H7 (cell line): ENCODE measurements at regions not wholly inside any gene's neighbourhood (a gene's known extent, or its start where the extent isn't known, plus 50 kb on each side); places are given as distances from the start of the nearest gene placed in this dataset.
"Not testable (repeated sequence)": the region's sequence is repeated elsewhere in the genome, so short reads cannot be mapped to it uniquely, and the experiment has no call there.

ENCODE experiments used
- DNase-seq: peaks from one replicate; pipeline ENCODE4 v3.0.0; 2012
- H3K27me3 ChIP-seq: 2 replicates; pipeline ENCODE4 v1.6.0; 2011; ENCODE audit warnings: mild to moderate bottlenecking, low read length; ENCODE audit not compliant: control insufficient read depth, insufficient read depth
- H3K36me3 ChIP-seq: replicated peaks from 2 replicates; pipeline ENCODE4 v1.5.1; 2011; ENCODE audit warnings: low read length; ENCODE audit not compliant: control insufficient read depth, insufficient read depth
- H3K4me3 ChIP-seq: 2 replicates; pipeline ENCODE4 v1.5.1; 2011; ENCODE audit warnings: low read depth, mild to moderate bottlenecking, control low read depth, low read length, moderate library complexity; ENCODE audit not compliant: insufficient read depth

- peak; percentile 59 for DNase-seq
- no peak overlapping the region for H3K4me3 ChIP-seq
- H3K36me3 ChIP-seq, result no peaks in the 10 kb centered on the region
- no peaks in the 10 kb centered on the region for H3K27me3 ChIP-seq
Measured at GRCh38 chr17:77329741-77330531, 189.2 kb downstream of the SEC14L1 start.

GRCh38 chr17:77330602-77331081 lies 189.9 kb downstream of the SEC14L1 start:
- no peak overlapping the region for H3K4me3 ChIP-seq
- no peaks in the 10 kb centered on the region for H3K27me3 ChIP-seq
- DNase-seq, result peak; percentile 61

GRCh38 chr17:77331301-77331864 lies 190.6 kb downstream of the SEC14L1 start:
- peak; percentile 98 for DNase-seq
- Histone ChIP-seq H3K4me3 (no peak overlapping the region), H3K27me3 (no peaks in the 10 kb centered on the region), H3K36me3 (no peaks in the 10 kb centered on the region)

More at GRCh38 chr17:77330602-77331081, 189.9 kb downstream of the SEC14L1 start:
- no peaks in the 10 kb centered on the region for H3K36me3 ChIP-seq

GRCh38 chr17:77332034-77332971 lies 191.5 kb downstream of the SEC14L1 start:
- Histone ChIP-seq H3K4me3 (no peak overlapping the region), H3K27me3 (no peaks in the 10 kb centered on the region), H3K36me3 (no peaks in the 10 kb centered on the region)
- DNase-seq, result peak; percentile 26

GRCh38 chr17:77332981-77333685 lies 192.4 kb downstream of the SEC14L1 start:
- DNase-seq, result no peak
- Histone ChIP-seq H3K27me3 (no peaks in the 10 kb centered on the region), H3K36me3 (no peaks in the 10 kb centered on the region), H3K4me3 (no peak overlapping the region)

GRCh38 chr17:77337150-77337549 lies 196.4 kb downstream of the SEC14L1 start:
- no peak for DNase-seq

GRCh38 chr17:77341069-77341541 lies 200.3 kb downstream of the SEC14L1 start:
- DNase-seq, result no peak
- Histone ChIP-seq H3K36me3 (no peaks in the 10 kb centered on the region), H3K4me3 (no peak overlapping the region), H3K27me3 (no peaks in the 10 kb centered on the region)

More at GRCh38 chr17:77337150-77337549, 196.4 kb downstream of the SEC14L1 start:
- Histone ChIP-seq H3K36me3 (no peaks in the 10 kb centered on the region), H3K27me3 (no peaks in the 10 kb centered on the region), H3K4me3 (no peak overlapping the region)

- not testable (repeated sequence) for DNase-seq, H3K36me3 ChIP-seq, H3K4me3 ChIP-seq, H3K27me3 ChIP-seq
Measured at GRCh38 chr17:77342656-77342990, 201.9 kb downstream of the SEC14L1 start.

- Histone ChIP-seq H3K4me3 (no peak overlapping the region), H3K36me3 (no peaks in the 10 kb centered on the region), H3K27me3 (no peaks in the 10 kb centered on the region)
- DNase-seq, result no peak
Measured at GRCh38 chr17:77343031-77343800, 202.4 kb downstream of the SEC14L1 start.

GRCh38 chr17:77344038-77344437 lies 203.3 kb downstream of the SEC14L1 start:
- H3K36me3 ChIP-seq, result no peaks in the 10 kb centered on the region
- no peak overlapping the region for H3K4me3 ChIP-seq
- no peak for DNase-seq
- H3K27me3 ChIP-seq, result no peaks in the 10 kb centered on the region

GRCh38 chr17:77345260-77345910 lies 204.6 kb downstream of the SEC14L1 start:
- Histone ChIP-seq H3K27me3 (no peaks in the 10 kb centered on the region), H3K4me3 (no peak overlapping the region), H3K36me3 (no peaks in the 10 kb centered on the region)
- peak; percentile 23 for DNase-seq

- DNase-seq, result no peak
- H3K36me3 ChIP-seq, result no peaks in the 10 kb centered on the region
Measured at GRCh38 chr17:77346765-77347164, 206.0 kb downstream of the SEC14L1 start.

GRCh38 chr17:77347544-77347943 lies 206.8 kb downstream of the SEC14L1 start:
- no peak for DNase-seq
- Histone ChIP-seq H3K27me3 (no peaks in the 10 kb centered on the region), H3K4me3 (no peak overlapping the region), H3K36me3 (no peaks in the 10 kb centered on the region)

More at GRCh38 chr17:77346765-77347164, 206.0 kb downstream of the SEC14L1 start:
- H3K27me3 ChIP-seq, result no peaks in the 10 kb centered on the region
- no peak overlapping the region for H3K4me3 ChIP-seq
